ENCODE measurements at regions not wholly inside any gene's neighbourhood (a gene's known extent, or its start where the extent isn't known, plus 50 kb on each side); places are given as distances from the start of the nearest gene placed in this dataset.

- Histone ChIP-seq H3K27me3 (peaks cover 0 to 12% (median 0%) of the 10 kb centered on the region in 9 donors), H3K4me1 (no peaks in the 10 kb centered on the region), H3K27ac (no peak overlapping the region), H3K4me3 (no peak overlapping the region), H3K36me3 (no peaks in the 10 kb centered on the region), H3K9me3 (no peaks in the 10 kb centered on the region)
- 49 to 59% (median 55%) methylated on average over 7 of the region's 7 CpGs for WGBS, 4 donors
- intact Hi-C loops (cut with DNase I): no loop called here
- DNase-seq: no peak
- TF ChIP-seq POLR2A (IDR thresholded peaks at IDR 0.05): no peak
- TF ChIP-seq, protein P1, sequence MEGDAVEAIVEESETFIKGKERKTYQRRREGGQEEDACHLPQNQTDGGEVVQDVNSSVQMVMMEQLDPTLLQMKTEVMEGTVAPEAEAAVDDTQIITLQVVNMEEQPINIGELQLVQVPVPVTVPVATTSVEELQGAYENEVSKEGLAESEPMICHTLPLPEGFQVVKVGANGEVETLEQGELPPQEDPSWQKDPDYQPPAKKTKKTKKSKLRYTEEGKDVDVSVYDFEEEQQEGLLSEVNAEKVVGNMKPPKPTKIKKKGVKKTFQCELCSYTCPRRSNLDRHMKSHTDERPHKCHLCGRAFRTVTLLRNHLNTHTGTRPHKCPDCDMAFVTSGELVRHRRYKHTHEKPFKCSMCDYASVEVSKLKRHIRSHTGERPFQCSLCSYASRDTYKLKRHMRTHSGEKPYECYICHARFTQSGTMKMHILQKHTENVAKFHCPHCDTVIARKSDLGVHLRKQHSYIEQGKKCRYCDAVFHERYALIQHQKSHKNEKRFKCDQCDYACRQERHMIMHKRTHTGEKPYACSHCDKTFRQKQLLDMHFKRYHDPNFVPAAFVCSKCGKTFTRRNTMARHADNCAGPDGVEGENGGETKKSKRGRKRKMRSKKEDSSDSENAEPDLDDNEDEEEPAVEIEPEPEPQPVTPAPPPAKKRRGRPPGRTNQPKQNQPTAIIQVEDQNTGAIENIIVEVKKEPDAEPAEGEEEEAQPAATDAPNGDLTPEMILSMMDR (IDR thresholded peaks at IDR 0.05): no peak
- ATAC-seq: no peak
These were observed 198.5 kb downstream of the CYLD start for GRCh38 chr16:50940275-50940854.

- intact Hi-C loops (cut with DNase I): no loop called here
These were observed 197.5 kb downstream of the CYLD start for GRCh38 chr16:50939356-50939755.

GRCh38 chr16:50938932-50939331 is 197.0 kb downstream of the CYLD start:
- ATAC-seq (no peak), DNase-seq (no peak)
- 71 to 82% (median 78%) methylated on average over 11 of the region's 11 CpGs for WGBS, 4 donors
- Histone ChIP-seq H3K4me1 (no peaks in the 10 kb centered on the region), H3K27me3 (peaks cover 0 to 12% (median 0%) of the 10 kb centered on the region in 9 donors), H3K9me3 (no peaks in the 10 kb centered on the region), H3K27ac (no peak overlapping the region), H3K36me3 (no peaks in the 10 kb centered on the region), H3K4me3 (no peak overlapping the region)
- intact Hi-C loops (cut with DNase I): no loop called here
- TF ChIP-seq POLR2A (IDR thresholded peaks at IDR 0.05): no peak
- TF ChIP-seq, protein P1 (IDR thresholded peaks at IDR 0.05): no peak

More at GRCh38 chr16:50939356-50939755, 197.5 kb downstream of the CYLD start:
- H3K9me3 ChIP-seq: no peaks in the 10 kb centered on the region
- peaks cover 0 to 12% (median 0%) of the 10 kb centered on the region in 9 donors for H3K27me3 ChIP-seq
- 66 to 74% (median 68%) methylated on average over 2 of the region's 2 CpGs for WGBS, 4 donors
- H3K4me1 ChIP-seq: no peaks in the 10 kb centered on the region
- TF ChIP-seq POLR2A (IDR thresholded peaks at IDR 0.05): no peak
- TF ChIP-seq, protein P1 (IDR thresholded peaks at IDR 0.05): no peak
- no peak overlapping the region for H3K4me3 ChIP-seq
- DNase-seq: no peak
- H3K27ac ChIP-seq: no peak overlapping the region
- no peak for ATAC-seq
- no peaks in the 10 kb centered on the region for H3K36me3 ChIP-seq

DNA sequence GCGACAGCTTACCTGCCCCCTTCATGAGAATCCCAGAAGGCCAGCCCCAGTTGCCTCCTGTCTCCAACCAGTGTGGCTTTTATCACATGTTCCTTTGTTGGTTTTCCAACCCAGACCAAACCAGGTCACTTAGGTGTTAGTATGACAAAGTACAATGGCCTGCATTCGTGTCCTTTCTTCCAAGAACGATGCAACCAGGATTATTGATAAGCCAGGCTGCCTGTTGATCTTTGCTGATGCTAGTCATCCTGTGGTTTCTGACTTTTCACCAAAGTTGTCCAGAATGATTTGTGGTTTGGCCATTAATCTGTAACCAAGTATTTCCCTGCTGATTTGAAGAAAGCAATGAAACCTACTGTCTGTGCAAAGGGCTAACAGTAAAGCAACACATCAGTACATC is 191.4 kb downstream of the CYLD start:
- Histone ChIP-seq H3K27ac (no peak overlapping the region), H3K27me3 (peaks cover 0 to 8% (median 0%) of the 10 kb centered on the region in 9 donors), H3K4me3 (no peak overlapping the region), H3K4me1 (no peaks in the 10 kb centered on the region), H3K9me3 (no peaks in the 10 kb centered on the region), H3K36me3 (no peaks in the 10 kb centered on the region)
- DNase-seq (no peak), ATAC-seq (no peak)
- intact Hi-C loops (cut with DNase I): no loop called here
- 62 to 81% (median 69%) methylated on average over 3 of the region's 3 CpGs for WGBS, 4 donors
- TF ChIP-seq POLR2A (IDR thresholded peaks at IDR 0.05): no peak
- TF ChIP-seq, protein P1 (IDR thresholded peaks at IDR 0.05): no peak

All from heart left ventricle (tissue), 16 donors.